ENCODE measurements at regions not wholly inside any gene's neighbourhood (a gene's known extent, or its start where the extent isn't known, plus 50 kb on each side); places are given as distances from the start of the nearest gene placed in this dataset.
"Not testable (repeated sequence)": the region's sequence is repeated elsewhere in the genome, so short reads cannot be mapped to it uniquely, and the experiment has no call there.

DNA sequence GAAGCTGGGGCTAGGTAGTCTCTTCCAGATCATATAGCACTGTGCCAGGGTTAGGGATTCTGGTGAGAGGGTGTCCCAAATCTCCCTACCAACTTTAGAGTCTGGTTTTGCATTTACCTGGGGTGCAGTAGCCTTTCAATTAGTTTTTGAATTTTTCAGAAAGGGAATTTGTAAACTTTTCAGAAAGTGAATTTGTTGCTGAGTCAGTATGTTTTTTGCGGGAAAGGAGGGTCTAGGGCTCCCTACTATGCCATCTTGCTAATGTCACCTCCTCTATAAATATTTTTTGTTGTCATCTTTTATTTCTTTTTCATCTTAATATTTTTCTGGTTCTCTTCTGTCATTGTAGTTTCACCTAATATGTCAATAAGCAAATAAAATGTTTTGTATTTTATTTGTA, 95.8 kb upstream of the FAM98A start:
- DNase-seq (ENCODE audit: low spot score in 2 of 2) = no peak
- no peak overlapping the region for H3K4me3 ChIP-seq
- H3K9me3 ChIP-seq = peaks cover 0 to 11% (median 1%) of the 10 kb centered on the region in 4 donors
- H3K27me3 ChIP-seq = no peaks in the 10 kb centered on the region
- 0 to 34% methylated on average over 1 of the region's 1 CpG for WGBS, 2 donors
- TF ChIP-seq, protein P1, sequence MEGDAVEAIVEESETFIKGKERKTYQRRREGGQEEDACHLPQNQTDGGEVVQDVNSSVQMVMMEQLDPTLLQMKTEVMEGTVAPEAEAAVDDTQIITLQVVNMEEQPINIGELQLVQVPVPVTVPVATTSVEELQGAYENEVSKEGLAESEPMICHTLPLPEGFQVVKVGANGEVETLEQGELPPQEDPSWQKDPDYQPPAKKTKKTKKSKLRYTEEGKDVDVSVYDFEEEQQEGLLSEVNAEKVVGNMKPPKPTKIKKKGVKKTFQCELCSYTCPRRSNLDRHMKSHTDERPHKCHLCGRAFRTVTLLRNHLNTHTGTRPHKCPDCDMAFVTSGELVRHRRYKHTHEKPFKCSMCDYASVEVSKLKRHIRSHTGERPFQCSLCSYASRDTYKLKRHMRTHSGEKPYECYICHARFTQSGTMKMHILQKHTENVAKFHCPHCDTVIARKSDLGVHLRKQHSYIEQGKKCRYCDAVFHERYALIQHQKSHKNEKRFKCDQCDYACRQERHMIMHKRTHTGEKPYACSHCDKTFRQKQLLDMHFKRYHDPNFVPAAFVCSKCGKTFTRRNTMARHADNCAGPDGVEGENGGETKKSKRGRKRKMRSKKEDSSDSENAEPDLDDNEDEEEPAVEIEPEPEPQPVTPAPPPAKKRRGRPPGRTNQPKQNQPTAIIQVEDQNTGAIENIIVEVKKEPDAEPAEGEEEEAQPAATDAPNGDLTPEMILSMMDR (IDR thresholded peaks at IDR 0.05) = no peak
- TF ChIP-seq POLR2A (IDR thresholded peaks at IDR 0.05) = no peak
- TF ChIP-seq EP300 (IDR thresholded peaks at IDR 0.05) = no peak
- no peak overlapping the region for H3K27ac ChIP-seq
- H3K36me3 ChIP-seq = no peaks in the 10 kb centered on the region
- H3K4me1 ChIP-seq = no peaks in the 10 kb centered on the region

DNA sequence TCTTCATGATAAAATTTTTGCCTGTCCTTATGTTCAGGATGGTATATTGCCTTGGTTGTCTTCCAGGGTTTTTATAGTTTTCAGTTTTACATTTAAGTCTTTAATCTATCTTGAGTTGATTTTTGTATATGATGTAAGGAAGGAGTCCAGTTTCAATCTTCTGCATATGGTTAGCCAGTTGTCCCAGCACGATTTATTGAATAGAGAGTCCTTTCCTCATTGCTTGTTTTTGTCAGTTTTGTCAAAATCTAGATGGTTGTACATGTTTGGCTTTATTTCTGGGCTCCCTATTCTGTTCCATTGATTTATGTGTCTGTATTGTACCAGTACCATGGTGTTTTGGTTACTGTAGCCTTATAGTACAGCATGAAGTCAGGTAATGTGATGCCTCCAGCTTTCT, 91.6 kb upstream of the FAM98A start:
- not testable (repeated sequence) for H3K27me3 ChIP-seq; H3K36me3 ChIP-seq; DNase-seq (ENCODE audit: low spot score in 2 of 2); H3K4me3 ChIP-seq; H3K27ac ChIP-seq; H3K4me1 ChIP-seq
- H3K9me3 ChIP-seq = peaks cover 0 to 33% (median 8%) of the 10 kb centered on the region in 4 donors
- 65 to 76% methylated on average over 1 of the region's 1 CpG for WGBS, 2 donors

DNA sequence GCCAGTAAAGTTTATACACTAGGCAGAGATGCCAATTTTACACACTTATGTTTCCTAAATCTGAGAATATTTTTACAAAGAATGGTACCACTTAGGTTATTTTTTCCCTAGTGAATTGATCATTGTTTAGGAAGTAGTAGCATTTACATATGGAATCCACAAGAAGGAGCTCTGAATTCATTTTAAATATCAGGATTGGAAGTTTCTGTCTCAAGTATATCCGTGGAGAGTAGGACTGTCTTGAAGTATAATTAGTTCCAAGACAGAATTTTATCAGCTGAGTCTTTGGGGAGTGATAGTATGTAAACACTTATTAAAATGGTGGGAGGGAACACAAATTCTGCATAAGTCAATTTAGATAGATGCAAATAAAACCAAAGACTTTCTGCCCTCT, 82.3 kb upstream of the FAM98A start:
- 5 to 7% methylated on average over 1 of the region's 1 CpG for WGBS, 2 donors
- no peaks in the 10 kb centered on the region for H3K27me3 ChIP-seq
- DNase-seq (ENCODE audit: low spot score in 2 of 2) = no peak
- TF ChIP-seq EP300 (IDR thresholded peaks at IDR 0.05) = no peak
- no peak for TF ChIP-seq POLR2A (IDR thresholded peaks at IDR 0.05)
- TF ChIP-seq, protein P1 (IDR thresholded peaks at IDR 0.05) = no peak
- H3K4me3 ChIP-seq = no peak overlapping the region
- peaks cover 0 to 8% (median 0%) of the 10 kb centered on the region in 4 donors for H3K9me3 ChIP-seq
- no peaks in the 10 kb centered on the region for H3K36me3 ChIP-seq
- H3K4me1 ChIP-seq = peaks cover 0 to 6% (median 0%) of the 10 kb centered on the region in 4 donors
- H3K27ac ChIP-seq = no peak overlapping the region

DNA sequence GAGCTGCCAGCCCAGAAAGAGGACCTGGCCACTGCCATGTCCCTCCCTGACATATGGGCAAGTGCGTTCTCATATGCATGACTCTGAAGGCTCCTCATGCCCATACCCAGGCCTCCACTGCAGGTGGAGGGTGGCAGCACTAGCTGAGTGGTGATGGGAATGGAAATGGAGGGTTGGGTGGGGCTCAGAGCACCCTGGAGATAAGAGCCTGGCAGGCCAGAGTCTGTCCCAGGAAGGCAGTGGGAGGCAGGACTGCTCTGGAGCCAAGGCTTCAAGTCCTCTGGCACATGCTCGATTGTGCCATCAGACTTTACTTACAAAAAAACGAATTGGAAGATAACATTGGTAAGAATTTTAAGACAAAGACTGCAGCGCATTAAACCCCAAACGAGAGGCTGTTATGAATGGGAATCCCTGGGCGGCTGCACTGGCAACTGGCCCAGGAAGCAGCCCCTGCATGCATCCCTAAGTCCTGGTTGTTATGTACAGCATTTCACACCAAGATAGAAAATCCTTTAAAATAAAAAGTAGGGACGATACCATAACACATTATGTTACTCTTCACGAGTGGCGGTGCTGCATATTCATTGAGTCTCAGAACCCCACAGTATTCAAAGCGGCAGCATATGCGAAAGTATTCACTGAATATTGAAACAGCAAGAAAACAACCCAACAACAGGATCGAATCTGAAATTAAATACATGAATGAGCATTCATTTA, 81.7 kb upstream of the FAM98A start:
- WGBS, 2 donors = 25 to 26% methylated on average over 12 of the region's 12 CpGs
- Histone ChIP-seq H3K27me3 (no peaks in the 10 kb centered on the region), H3K27ac (no peak overlapping the region), H3K4me1 (peaks cover 0 to 6% (median 0%) of the 10 kb centered on the region in 4 donors), H3K36me3 (no peaks in the 10 kb centered on the region), H3K9me3 (peaks cover 0 to 8% (median 0%) of the 10 kb centered on the region in 4 donors), H3K4me3 (no peak overlapping the region)
- no peak for DNase-seq (ENCODE audit: low spot score in 2 of 2)
- TF ChIP-seq, protein P1 (IDR thresholded peaks at IDR 0.05) = no peak
- no peak for TF ChIP-seq EP300 (IDR thresholded peaks at IDR 0.05)
- TF ChIP-seq POLR2A (IDR thresholded peaks at IDR 0.05) = no peak

DNA sequence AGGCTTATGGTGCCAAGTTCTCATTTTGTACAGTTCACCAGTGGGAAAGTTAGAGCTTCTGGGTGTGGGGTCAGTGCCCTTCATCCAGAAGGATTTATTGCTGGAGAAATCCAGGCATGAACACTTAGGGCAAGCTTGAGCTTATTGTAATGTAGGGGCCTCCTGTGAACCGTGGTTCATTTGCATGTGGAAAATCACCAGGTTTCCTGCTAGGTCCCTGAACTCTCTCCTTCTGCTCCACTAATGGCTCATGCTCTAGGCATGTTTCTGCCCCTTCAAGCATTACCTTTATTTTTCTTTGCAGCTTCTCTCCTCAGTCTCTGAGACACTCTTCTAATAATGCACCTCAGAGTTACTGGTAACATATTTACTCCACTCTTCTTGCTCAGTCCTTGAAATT, 79.3 kb upstream of the FAM98A start:
- WGBS, 2 donors = 21% methylated on average over 1 of the region's 1 CpG
- Histone ChIP-seq H3K9me3 (no peaks in the 10 kb centered on the region), H3K27me3 (no peaks in the 10 kb centered on the region), H3K27ac (no peak overlapping the region), H3K36me3 (no peaks in the 10 kb centered on the region), H3K4me3 (no peak overlapping the region), H3K4me1 (peaks cover 0 to 6% (median 0%) of the 10 kb centered on the region in 4 donors)
- no peak for TF ChIP-seq EP300 (IDR thresholded peaks at IDR 0.05)
- TF ChIP-seq POLR2A (IDR thresholded peaks at IDR 0.05) = no peak
- TF ChIP-seq, protein P1 (IDR thresholded peaks at IDR 0.05) = no peak
- no peak for DNase-seq (ENCODE audit: low spot score in 2 of 2)

Measured in tibial nerve (tissue), 4 donors.